ENCODE measurements at regions not wholly inside any gene's neighbourhood (a gene's known extent, or its start where the extent isn't known, plus 50 kb on each side); places are given as distances from the start of the nearest gene placed in this dataset.

DNA sequence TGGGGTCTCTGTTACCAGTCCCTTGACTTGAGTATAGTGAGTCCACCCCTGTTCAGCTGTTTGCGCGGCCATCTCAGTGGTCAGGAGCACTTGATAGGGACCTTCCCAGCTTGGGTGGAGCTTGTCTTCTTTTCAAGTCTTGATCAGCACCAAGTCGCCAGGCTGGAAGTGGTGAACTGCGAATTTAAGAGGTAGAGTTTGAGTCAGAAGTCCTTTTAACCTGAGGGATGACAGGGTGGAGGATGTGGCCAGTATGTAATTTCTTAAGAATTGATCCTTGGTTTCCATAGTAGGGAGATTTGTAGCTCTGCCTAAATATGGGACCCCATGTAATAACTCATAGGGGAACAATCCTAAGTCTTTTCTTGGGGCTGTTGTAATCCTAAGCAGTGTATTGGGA lies 86.3 kb upstream of the XCR1 start:
- no peak for DNase-seq (ENCODE audit: low read depth)

DNA sequence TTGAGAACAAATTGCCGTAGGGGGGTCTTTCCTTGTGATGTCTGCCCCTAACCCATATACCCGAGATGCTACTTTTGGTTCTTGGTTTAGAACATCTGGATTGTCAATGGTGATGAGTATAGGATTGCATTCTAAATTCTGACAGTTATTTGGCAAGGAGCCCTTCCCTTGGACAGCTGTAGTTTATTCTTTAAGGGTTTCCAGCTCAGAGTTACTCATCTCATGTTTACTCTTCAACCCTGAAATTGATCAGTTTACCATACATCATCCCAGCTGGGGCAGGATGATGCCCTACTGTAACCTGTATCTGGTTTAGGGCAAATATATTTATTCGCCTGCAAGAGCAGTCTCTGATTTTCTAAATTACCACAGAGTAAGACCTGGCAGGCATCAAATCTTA lies 85.7 kb upstream of the XCR1 start:
- DNase-seq (ENCODE audit: low read depth) = no peak

DNA sequence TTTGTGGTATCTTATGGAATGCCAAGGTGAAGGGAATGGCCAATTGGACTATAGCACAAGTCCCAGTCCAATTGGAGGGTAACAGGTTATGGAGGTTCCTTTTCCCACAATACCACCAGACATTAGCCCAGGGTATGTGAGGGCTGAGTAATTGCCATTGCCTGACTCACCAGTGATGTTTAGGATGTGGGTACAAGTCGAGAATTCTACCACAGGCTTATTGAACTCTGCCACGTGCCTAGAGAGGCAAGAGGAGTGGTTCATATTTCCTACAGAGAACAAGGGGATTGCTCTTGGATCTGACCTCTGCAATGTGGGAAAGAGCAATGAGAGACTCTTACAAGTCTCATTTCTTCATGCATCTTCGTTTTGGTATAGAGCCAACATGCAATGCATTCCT lies 85.0 kb upstream of the XCR1 start:
- DNase-seq (ENCODE audit: low read depth) = no peak

DNA sequence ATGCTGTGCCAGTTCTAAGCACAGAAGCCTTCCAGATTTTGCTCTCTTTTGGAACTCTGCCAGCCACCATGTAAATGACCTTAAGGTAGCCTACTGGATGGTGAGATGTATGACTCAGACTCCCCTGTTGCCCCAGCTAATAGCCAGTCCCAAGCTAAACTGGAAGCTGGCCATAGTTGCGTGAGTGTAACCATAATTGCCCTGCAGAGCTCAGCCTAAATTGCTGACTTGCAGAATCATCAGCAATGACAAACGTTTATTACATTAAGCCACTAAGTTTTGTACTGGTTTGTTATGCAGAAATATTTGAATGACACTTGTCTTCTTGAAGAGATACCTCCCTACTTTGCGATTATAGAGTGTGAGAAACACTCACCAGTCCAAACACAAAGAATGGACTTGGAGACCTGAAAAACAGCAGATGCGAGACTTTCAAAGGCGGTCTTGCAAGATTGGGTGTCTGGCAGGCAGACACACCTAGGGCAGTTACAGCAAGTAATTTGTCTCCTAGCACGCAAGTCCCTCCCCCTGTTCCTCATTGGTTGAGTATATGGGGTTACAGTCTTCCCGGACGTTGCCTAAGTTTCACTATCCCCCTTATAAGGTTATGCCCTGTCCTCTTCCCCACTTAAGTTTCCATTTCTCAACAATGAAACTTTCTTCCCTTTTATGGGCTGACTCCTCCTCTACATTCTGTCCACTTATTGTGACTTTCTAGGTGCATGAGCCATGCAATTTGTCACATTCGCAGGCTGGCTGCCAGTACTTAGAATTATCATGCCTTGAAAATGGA lies 83.6 kb upstream of the XCR1 start:
- peak; percentile 91 for DNase-seq (ENCODE audit: low read depth)

DNA sequence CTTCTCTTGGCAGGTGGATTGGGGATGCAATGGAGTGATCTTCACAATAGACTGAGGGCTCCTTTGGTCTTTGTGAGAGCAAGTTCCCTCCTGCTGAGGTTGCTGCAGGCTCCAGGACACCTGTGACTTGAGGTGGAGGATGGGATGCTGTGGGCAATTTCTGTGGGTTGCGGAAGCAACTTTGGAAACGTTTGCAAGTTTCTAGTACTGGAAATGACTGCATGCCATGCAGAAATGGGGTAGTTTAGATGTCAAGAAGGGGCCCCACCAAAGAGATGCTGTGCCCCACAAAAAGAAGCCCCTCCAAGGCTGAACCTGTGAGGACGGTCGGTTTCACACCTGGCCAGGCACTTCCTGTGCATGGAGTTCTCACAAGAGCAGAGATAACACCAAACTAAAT lies 80.4 kb upstream of the XCR1 start:
- no peak for DNase-seq (ENCODE audit: low read depth)

DNA sequence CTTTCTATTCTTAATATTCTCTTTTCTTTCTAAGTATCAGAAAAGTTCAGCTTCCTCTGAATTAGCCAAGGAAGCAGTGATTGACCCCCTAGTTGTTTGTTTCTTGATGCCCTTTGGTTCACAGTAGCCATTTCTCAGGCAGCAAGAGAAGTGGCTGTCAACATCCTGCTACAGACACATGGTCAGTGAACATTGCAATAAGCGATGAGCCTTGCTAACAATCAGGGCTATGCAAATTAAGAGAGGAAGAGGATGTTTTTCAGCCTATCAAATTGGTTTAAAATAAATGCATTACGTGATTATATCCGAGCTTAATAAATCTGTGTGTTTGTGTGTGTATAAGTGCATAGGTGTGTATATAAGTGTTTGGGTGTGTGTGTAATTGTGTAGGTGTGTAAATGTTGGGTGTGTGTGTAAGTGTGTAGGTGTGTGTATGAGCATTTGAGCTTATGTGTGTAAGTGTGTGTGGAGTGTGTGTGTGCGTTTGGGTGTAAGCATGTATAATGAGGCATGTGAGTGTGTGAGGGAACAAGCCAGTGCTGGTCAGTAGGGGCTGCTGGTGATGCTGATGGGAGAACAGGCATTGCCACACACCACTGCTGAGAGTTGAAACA lies 78.1 kb upstream of the XCR1 start:
- DNase-seq (ENCODE audit: low read depth) = no peak

DNA sequence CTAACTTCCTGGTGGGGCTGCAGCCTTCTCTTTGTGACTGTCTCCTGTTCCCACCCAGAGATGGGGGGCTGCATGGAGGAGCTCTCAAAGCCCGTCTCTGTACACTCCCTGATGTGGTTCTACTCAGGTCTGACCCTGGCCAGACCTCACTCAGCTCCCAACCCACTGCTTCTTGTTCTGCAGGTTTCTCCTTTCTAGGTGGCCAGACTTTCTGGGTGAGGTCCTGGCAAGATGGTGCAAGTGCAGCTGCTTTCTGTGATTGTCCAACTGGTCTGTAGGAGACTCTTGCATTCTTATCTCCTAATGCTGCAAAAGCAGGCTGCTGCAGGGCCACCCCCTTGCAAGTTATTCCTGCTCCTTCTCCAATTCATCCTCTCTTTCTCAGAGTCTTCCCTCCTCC lies 77.4 kb upstream of the XCR1 start:
- DNase-seq (ENCODE audit: low read depth) = no peak

DNA sequence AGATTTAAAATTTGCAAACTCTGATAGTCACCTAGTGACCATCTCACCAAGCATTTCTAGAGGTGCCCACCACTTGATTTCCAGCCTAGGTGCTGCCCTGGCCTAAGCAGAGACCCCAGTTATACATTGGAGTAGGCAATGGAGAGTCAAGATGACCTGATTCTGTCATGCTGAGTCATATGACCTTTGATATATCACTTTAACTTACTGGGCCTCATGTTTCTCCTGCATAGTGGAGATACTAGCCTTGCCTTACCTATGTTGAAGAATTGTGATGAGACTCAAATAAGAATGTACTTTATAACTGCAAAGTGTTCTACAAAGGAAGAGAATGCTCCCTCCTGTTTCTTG lies 75.5 kb upstream of the XCR1 start:
- no peak for DNase-seq (ENCODE audit: low read depth)

DNA sequence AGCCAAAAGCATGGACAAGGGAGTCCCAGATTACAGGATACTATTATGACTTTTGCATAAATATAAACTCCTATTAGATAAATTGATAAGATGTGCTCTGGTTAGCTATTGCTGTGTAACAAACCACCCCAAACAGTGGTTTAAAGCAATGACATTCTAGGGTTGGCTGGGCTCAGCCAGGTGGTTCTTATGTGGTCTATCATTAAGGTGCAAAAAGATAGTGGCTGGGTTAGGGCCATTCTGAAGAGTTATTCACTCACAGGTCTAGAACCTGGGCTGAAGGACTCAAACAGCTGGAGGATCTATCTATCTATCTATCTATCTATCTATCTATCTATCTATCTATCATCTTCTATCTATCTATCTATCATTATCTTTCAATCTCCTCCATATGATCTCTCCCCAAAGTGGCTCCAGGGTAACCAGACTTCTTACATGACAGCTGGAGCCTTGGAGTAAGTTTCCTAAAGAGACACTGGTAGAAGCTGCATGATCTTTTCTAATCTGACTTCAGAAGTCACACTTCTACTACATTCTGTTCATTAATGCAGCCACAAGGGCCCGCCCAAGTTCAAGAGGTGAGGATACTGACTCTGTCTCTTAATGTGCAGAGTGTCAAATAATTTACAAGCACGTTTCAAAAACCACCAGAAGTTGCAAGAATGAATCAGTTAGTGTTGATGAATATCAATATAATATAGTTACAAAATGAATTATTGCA lies 74.9 kb upstream of the XCR1 start:
- DNase-seq (ENCODE audit: low read depth) = no peak

DNA sequence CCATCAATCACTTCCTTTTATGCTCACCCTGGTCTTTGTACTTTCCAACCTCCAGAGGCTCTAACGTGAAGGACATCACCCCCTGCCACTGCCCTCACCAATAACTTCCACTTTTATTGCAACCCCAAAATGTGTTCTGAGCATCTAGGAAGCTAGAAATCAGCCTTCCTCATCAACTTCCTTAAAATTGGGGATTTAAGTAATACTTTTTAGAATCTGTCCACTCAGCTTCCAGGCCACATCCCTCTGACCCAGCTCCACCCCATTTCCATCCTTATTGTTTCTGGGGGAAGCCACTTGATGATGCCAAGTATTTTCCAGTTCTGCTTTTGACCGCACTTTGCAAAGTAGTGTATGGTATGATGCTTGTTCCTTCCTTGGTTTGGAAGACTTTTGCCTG lies 73.5 kb upstream of the XCR1 start:
- no peak for DNase-seq (ENCODE audit: low read depth)

DNA sequence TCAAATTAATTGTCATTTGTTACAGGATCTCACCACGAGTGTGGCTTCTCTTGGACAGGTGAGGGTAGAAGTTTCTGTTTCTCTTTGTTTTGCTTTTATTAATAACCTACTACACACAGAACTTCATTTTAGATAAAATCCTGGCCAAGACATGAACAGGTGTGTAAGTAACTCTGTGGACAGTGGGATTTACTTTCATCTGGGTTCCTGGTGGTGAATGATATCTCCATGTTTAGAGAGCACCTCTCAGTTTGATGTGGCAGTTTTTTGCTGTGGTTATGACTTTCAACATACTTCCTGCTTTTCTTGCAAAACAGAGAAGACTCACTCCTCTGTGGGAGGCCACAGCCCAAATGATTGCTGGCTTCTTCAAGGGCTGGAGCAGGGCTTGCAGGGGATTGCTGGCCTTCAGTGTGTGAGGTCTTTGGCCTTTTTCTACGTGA lies 71.1 kb upstream of the XCR1 start:
- DNase-seq (ENCODE audit: low read depth) = peak; percentile 84

DNA sequence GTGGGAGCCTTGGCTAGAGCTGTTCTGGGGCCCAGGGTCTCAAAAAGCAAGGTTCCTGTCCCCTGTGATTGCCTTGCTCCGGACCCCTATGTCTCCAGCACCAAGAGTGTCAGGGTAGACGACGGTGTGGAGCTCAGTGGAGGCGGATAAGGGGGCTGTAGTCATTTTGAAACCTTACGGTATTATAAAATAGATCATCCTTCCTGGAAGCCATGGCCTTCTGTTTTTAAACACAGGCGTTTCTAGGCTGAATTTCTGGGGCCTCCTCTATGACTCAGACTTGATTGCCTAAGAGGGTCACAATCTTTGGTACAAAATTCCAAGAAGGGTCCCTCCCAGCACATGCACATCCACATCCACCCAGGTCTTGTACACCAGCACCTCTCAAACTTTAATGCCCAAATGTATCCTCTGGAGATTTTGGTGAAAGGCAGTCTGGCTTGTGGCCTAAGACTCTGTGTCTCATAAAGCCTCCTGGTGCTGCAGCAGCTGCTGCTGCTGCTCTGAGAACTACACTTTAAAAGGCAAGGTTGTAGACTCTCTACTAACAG lies 70.5 kb upstream of the XCR1 start:
- peak; percentile 85 for DNase-seq (ENCODE audit: low read depth)

DNA sequence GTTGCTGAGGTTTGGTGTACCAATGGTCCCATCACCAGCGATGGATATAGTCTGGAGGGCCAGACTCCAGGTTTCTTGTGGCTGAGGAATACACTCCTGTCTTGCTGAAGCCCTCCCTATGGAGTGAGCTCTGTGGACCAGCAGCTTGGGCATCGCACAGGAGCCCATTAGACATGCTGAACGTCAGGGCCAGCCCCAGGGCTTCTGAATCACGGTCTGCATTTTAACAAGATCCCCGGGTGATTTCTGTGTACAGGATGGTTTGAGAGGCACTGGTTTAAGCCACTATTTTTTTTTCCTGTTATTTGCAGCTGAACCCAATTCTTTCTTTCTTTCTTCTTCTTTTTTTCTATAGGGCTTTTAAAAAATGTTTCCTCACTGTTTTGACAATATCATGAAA lies 69.5 kb upstream of the XCR1 start:
- DNase-seq (ENCODE audit: low read depth) = no peak

DNA sequence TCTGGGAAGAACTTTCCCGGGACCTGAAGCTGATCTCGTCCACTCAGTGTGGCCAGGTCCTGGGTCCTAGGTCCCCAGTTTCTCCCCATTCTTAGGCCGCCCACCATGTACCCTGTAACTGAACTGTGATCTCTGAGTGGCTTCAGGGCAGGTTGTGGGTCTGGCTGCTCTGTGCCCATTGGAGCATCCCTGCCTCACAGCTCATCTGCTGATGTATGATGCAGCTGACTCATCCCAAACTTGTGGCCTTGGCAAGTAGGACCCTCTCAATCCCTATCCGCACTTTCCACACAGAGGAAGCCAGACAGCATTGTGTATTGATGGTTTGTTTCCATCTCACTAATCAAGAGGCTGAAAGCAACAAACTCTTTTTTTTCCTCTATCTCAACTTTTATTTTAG lies 69.1 kb upstream of the XCR1 start:
- DNase-seq (ENCODE audit: low read depth) = no peak

DNA sequence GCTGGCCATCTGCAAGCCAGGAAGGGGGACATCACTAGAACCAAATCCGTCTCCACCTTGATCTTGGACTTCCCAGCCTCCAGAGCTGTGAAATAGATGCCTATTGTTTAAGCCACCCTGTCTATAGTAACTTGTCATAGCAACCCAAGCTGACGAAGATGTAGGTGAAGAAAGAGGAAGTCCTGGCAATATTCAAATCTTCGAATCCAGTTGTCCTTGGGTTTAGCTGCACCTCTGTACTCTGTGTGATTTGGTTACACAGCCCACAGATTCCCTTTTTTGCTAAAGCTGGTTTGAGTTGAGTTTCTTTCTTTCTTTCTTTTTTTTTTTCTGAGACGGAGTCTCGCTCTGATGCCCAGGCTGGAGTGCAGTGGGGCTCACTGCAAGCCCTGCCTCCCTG lies 68.0 kb upstream of the XCR1 start:
- no peak for DNase-seq (ENCODE audit: low read depth)

DNA sequence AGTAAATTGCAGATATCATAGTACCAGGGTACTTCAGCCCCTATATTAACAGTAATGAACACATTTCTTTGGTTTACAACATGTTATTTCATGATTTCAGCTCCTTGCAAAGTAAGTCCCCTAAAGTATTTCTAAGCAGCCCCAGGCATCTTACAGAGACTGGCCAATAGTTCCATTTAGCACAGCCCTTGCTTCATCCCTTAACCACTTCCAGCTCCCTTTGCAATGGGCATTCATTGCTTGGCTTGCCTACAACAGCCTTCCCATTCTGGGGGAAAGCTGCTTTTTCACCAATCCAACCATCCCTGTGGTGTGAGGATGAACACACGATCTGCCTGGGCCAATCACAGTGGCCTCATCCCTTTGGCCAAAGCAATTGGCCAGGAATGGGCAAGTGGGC lies 67.2 kb upstream of the XCR1 start:
- DNase-seq (ENCODE audit: low read depth) = peak; percentile 59

DNA sequence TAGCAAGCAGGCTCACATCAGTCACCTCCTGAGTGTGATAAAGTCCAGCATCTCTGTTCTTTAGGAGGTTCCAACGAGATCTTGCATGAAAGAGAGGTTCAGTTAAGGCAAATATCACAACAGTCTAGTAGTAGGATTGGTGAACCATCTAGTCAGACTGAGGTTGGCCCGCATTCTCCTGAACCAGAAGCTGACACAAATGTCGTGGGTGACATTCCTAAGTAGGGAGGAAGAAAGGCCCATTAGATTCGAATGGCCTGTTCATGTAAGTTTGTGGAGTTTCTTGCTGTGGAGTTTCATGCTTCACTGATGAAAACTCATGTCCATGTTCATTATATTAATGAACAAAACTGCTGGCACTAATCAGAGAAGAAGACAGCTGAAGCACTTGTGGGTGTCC lies 66.7 kb upstream of the XCR1 start:
- DNase-seq (ENCODE audit: low read depth) = no peak

DNA sequence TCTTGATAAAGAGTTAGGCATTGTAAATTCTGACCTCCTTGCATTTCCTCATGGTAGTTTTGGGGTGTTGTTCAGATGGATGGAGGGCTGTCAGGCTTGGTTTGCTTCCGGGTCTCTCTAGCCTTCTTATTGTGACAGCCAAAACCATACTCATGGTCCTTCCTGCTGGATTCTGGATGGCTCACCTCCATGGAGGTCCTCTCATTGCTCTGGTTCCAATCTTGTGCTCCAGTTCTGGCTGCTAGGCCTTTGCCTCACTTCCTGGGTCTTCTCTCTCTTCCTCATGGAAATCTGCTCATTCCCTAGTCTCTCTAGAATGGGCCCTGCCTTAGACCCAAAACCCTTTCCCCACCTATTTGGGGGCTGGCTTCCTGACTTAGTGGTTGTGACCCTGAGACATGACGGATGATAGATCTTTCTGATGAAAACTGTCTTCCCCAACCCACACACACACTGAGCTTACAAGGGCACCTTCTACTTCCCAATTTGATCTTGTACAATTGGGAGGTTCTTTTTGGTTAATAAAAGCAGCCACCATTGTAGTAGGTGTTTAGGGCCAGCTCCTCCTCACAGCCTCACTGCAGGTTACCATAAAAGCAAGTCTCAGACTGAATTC lies 66.2 kb upstream of the XCR1 start:
- DNase-seq (ENCODE audit: low read depth) = no peak

DNA sequence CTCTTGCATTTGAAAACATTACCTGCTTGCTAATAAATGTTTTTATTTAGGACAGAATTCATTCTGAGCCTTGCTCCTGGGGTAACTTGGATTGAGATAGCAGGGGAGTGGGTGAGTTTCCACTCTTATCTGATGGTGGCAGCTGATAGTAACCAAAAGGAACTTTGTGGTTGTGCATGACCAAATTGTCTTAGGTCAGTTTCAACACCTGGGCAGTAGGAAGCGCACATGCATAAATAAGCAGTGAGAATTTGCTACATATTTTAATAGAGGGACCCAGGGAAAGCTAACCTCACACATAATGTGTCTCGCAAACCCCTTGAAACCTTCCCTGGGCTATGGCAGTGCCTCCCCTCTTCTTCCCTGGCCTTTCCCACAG lies 65.4 kb upstream of the XCR1 start:
- no peak for DNase-seq (ENCODE audit: low read depth)

DNA sequence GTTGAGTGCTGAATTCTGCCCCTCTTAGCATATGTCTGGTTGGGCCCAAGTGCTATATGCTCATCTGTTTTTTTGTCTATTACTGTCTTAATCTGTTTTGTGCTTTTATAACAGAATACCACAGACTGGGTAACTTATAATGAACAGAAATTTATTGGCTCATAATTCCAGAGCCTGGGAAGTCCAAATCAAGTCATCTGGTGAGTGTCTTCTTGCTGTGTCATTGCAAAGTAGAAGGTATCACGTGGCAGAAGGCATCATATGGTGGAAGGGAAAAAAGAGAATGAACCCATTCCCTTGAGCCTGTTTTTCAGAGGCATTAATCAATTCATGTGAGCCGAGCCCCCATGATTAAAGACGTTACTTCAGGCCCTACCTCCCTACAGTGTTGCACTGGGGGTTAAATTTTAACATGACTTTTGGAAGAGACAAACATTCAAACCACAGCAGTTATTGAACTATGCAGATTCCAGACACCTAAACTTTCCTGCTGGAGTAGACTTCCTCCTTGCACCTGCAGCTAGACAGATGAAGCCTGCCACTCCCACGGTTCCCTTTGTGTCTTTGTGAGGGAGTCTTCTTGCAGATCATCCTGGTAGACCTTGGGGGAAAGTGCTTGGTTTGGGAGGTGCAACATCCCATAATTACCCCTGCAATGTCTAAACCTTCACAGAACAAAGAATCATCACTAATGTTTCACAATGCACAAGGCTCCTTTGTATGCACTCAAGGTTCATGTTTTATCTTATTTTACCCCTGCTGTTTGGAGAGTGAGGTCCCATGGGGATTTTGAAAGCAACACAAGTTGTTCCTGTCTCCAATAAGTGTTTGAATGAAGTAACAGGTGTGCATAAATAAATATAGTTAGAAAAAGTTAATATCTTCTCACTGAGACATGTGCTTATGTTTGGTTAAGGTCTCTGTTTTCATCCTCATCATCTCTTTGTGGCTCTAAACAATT lies 64.7 kb upstream of the XCR1 start:
- DNase-seq (ENCODE audit: low read depth) = no peak

DNA sequence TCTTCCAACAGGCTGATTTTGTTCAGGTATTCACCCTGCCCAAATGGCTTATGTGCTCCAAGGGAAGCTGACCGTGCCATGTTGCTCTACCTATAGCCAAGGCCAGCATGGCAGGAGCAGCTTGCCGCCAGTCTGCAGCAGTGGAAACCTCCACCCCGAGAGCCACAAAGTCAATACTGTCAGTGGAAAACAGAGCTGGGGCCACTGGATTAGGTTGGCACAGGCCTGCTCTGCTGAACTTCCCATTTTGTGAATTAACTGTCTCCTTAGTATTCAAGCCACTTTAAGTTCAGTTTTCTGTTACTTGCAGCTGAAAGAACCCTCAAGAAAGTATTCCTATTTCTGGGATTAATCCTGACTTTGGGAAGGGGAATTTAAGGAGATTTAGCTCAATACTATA lies 63.8 kb upstream of the XCR1 start:
- DNase-seq (ENCODE audit: low read depth) = no peak

DNA sequence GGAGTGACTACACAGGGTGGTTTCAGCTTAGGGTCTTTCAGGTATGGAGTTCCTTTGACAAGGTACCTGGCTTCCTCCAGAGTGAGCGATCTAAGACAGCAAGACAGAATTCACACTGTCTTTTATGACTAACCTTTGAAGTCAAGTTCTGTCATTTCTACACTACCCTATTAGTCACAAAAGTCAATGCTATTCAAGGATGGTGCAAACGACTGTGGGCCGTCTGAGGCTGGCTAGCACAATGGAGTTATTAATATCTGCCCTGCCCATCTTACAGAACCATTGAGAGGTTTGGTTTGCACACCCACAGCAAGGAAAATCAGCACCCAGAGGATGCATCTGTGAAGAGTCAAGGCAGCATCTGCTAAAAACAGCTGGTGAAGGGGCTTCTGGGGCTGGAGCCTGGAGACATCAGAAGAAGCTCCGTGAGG lies 62.9 kb upstream of the XCR1 start:
- no peak for DNase-seq (ENCODE audit: low read depth)
